GM04503 (cell line): ENCODE measurements at regions not wholly inside any gene's neighbourhood (a gene's known extent, or its start where the extent isn't known, plus 50 kb on each side); places are given as distances from the start of the nearest gene placed in this dataset.
"Not testable (repeated sequence)": the region's sequence is repeated elsewhere in the genome, so short reads cannot be mapped to it uniquely, and the experiment has no call there.

Experiments
- DNase-seq: peaks from one replicate; pipeline ENCODE4 v3.0.0-alpha.2; 2012; ENCODE audit warnings: low read depth

DNA sequence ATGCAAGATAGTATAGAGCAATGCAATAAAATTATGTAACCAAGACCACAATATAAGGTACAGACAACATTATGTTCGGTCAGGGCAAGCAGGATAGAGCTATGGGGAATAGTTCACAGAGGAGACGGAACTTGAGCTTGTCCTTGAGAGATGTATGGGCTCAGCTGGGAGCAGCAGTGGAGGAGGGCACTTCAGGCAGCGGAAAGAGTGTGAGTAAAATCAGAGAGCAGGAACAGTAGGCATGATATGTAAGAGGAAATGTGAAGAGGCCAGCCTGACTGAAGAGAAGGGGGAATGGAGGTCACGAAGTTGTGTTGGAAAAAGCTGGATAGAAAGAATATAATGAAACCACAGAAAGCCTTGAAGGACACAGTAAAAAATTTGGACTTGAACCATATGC is 217.2 kb upstream of the NOCT start:
- no peak for DNase-seq

DNA sequence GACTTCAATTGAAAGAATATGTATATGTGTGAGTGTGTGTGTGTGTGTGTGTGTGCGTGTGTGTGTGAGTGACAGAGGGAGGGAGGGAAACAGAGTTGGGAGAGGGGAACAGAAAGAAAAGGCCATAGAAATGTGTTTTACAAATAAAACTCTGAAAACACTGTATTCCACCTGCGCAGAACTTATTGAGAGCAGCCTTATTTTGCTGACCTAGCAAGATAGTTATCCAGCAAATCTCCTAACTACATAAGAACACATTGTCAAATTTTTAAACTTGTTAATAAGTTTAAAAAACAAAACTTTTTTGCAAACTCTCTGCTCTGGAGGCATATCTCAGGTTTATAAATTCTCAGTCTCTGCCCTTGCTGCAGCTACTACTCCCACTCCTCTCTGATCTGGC is 217.9 kb upstream of the NOCT start:
- DNase-seq, result no peak

- no peak for DNase-seq
These were observed 218.8 kb upstream of the NOCT start for GRCh38 chr4:138796761-138797160.

- no peak for DNase-seq
These were observed 224.8 kb upstream of the NOCT start for GRCh38 chr4:138790706-138791340.

DNA sequence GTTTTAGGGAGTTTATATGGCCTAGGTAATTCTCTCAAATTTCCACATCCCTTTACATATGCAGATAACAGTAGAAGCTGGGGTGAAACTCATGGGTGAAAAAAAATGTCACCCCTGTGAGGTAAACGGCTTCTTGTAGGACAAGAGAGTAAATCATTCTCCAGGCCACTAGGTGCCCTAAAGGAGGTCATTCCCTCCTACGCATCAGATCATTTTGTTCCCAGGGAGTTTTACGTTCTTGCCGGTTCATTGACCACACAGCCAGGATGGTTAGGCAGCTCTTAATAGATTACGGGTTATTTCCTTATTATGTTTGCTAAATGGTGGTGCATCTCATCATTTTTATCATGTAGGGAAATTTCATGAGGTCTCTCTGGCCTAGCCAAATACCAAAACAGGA is 225.8 kb upstream of the NOCT start:
- no peak for DNase-seq

DNA sequence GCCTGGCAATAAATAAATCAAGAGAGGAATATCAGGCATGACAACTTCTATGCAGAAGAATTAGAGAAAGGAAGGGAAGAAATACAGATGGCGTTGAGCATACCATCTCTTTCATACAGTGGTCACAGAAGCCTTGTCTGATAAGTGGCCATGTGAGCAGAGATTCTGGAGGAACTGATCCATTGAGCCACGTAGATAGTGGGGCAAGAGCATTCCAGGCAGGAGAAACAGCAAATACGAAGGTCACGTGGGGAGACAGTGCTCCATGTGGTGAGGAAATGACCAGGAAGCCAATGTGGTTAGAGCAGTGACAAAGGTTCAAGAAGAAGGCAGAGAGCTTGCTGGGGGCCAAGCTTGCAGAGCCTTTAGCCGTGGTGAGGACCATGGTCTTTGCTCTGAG is 226.7 kb upstream of the NOCT start:
- DNase-seq, result no peak

DNA sequence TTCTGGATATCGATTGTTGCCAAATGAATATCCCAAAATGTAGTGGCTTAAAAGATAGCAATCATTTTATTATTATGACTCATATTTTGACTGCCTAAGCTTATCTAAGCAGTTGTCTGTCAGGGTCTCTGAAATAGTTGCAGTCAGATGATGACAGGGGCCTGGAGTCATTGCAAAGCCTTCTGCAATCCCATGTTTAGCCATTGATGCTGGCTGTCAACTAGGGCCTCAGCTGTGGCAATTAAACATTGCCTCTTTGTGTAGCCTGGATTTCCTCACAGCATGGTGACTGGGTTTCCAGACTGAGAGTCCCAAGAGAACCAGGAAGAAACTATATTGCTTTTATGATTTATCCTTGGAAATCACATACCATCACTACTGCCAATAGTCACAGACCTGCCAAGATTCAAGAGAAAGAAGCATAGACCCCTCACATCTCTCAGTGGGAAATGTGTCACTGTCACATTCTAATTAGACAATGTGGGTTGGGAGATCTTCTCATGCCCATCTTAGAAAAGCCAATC is 227.3 kb upstream of the NOCT start:
- DNase-seq, result no peak

DNA sequence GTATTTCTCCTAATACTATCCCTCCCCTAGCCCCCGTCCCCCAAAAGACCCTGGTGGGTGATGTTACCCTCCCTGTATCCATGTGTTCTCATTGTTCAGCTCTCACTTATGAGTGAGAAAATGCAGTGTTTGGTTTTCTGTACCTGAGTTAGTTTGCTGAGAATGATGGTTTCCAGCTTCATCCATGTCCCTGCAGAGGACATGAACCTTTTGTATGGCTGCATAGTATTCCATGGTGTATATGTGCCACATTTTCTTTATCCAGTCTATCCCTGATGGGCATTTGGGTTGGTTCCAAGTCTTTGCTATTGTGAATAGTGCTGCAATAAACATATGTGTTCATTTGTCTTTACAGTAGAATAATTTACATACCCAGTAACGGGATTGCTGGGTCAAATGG is 235.8 kb upstream of the NOCT start:
- DNase-seq, result not testable (repeated sequence)

- no peak for DNase-seq
These were observed 239.7 kb upstream of the NOCT start for GRCh38 chr4:138775890-138776289.

DNA sequence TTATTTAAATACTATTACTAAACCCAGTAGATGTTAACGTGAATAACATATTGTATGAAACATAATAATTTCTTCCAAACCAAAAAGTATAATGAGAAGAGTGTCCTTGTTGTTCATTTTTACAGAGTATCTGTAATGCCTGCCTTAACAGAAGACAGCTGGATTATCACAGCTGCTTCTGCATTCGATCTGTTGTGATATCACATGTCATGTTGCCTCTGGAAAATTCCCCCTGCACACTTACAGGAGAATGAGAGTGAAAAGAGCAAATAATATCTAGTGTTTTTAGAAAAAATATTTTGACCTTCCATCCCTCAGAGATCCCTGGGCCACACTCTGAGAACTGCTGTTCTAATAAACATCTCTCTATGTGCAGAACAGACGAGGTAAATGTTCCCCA is 240.1 kb upstream of the NOCT start:
- no peak for DNase-seq

GRCh38 chr4:138774940-138775339 is 240.6 kb upstream of the NOCT start:
- no peak for DNase-seq

- not testable (repeated sequence) for DNase-seq
These were observed 241.5 kb upstream of the NOCT start for GRCh38 chr4:138774125-138774524.

GRCh38 chr4:138773321-138773720 is 242.3 kb upstream of the NOCT start:
- no peak for DNase-seq

DNA sequence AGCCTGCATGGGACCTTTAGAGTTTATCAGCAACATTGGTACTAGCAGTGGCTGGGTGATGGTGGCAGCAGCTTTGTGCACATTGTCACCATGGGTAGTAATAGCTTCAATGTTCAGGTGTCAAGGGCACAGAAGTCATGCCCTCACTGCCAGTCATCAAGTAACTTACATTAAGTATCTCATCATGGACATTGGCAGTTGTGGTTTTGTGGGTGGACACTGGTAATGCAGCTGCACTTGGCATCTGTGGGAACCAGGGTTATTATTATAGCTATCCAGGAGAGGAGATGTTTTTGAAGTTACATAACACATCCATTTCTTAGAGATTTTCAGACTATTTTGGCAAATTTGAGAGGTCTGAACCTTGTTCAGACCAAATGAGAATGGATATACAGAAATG is 243.2 kb upstream of the NOCT start:
- DNase-seq, result no peak

DNA sequence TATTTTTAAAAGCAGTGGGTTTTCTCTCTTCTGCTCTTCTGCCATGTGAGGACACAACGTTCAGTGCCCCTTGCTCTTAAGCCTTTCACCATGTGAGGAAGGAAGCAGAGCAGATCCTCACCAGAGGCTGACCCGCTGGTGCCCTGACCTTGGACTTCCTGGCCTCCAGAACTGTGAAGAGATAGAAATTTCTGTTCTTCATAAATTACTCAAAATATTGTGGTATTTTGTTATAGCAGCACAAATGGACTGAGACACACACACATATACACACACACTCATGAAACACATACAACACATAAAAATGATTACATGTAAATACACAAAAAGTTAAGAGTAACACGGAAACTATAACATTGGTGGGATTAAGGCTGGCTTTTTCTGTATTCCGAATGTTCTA is 244.8 kb upstream of the NOCT start:
- no peak for DNase-seq

- no peak for DNase-seq
These were observed 249.2 kb upstream of the NOCT start for GRCh38 chr4:138766332-138766731.

DNA sequence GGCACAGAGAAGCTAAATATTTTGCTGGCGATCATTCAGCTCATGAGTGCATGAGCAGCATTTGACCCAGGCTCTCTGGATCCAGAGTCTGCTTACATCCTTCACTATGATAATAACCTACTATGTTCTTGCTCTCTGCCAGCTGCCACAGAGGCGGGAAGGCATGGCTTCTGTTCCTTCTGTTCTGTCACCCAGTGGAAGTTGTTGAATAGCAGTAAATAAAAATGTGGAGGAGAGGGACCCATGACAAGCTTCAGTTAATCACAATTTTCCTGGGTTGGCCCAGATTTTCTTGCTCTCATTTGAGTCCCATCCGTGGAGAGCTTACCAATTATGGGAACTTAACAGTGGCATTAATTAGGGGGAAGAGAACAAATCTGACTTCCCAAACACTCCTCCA is 250.1 kb upstream of the NOCT start:
- no peak for DNase-seq

GRCh38 chr4:138761638-138762220 is 253.9 kb upstream of the NOCT start:
- DNase-seq, result peak; percentile 44

GRCh38 chr4:138759554-138759902 is 256.1 kb upstream of the NOCT start:
- DNase-seq, result no peak

DNA sequence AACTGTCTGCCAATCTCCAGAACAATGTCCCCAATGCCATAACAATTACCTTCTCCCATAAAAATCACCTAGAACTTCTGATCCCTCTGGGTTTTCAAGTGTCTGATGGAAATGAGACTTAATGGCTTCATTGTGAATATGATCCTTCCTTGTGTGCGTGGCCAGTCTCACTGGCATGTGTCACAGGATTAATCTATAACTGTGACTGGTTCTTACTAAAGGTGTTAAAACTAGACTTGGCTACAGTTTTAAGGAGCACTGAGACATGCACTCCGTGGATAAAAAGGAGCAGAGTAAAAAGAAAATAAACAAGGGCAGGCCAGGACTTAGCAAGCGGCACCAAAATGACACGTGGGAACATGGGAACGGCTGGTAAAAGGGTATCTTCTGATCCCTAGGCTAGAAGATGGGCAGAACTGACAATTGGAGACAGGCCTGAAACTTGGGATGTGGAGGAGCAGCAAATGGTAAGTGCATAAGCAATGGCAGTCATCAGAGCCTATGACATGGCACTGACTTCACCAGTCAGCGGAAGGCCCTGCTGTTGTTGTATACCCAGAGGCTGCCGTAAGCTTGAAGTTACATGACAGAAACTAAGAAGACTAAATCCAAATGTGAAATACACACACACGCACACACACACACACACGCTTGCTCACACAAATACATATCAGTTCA is 256.6 kb upstream of the NOCT start:
- no peak for DNase-seq

GRCh38 chr4:138758196-138758595 is 257.4 kb upstream of the NOCT start:
- no peak for DNase-seq

DNA sequence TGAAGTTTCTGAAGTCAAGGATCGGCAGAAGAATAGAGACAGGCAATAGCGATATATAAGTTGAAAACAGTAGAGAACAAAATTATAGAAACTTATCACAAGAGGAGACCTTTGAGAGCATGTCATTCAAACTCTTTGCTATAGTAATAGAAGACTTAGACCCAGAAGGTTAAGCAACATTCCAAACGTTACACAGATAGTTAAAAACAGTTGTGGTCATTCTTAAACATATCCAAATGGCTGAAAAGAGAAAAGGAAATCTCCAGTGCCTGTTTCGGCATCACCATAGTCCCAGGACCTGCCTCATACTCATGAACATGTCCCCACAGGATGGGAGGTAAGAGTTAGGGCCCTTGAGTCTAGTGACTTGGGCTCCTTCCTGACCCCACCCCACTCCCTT is 258.1 kb upstream of the NOCT start:
- no peak for DNase-seq

DNA sequence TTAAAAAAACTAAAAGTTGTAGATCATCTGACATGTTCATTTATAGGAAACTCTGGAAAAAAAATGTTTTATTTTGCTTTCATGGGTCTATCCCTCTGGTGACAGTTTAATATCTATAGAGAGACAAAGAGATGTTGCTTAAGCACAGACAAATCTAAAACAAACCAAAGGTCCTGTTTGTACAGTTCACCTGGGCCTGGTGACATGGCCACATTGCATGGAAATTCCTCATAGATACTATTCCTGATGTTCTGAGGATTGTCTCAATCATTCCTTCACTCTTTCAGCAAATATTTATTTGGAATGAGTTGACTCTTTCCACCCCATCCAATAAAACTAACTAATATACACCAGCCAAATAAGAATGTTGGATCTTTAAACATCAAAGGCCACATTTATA is 259.1 kb upstream of the NOCT start:
- DNase-seq, result no peak

DNA sequence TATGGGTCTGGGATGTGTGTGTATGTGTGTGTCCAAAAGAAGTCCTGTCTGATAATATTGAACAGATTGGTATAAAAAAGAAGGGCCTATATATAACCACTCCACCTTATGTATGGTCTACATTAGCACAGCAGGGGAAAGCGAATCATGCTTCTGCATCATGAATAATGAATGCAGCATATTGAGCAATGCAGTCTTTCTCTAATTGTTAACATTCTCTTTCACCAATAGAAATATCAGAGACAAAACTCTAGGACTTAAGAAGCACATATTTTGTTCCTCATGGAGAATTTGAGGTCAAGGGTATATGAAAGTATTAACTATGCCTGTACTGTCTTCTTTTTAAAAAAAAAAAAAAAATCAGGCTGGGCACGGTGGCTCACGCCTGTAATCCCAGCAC is 264.3 kb upstream of the NOCT start:
- no peak for DNase-seq
